HEK293 (cell line): ENCODE measurements at regions not wholly inside any gene's neighbourhood (a gene's known extent, or its start where the extent isn't known, plus 50 kb on each side); places are given as distances from the start of the nearest gene placed in this dataset.

Experiments
- CTCF ChIA-PET: fragments of 350-600 bp; formaldehyde crosslinking; extraction: SDS; loops from one replicate; lab custom pipeline; 2021; ENCODE audit warnings: antibody characterized with exemption; lab: Yijun Ruan, JAX
- POLR2A ChIA-PET: fragments of 300-600 bp; formaldehyde crosslinking; extraction: SDS; loops from one replicate; lab custom pipeline; 2020; ENCODE audit warnings: antibody characterized with exemption, inconsistent platforms; lab: Yijun Ruan, JAX
- H3K27ac ChIP-seq: fragments of 200-500 bp; sonication (Bioruptor generic); 2 replicates; pipeline ENCODE4 v1.5.1; 2014; ENCODE audit warnings: low read depth, low read length, control low read depth, inconsistent platforms; ENCODE audit errors: extremely low read depth
- H3K36me3 ChIP-seq, 2 experiments: fragments of 200-500 bp in 1 of 2; sonication (Bioruptor generic) in 1 of 2; 1 replicate in 1 of 2; 2 replicates in 1 of 2; pipeline ENCODE4 v1.5.1; 2014 to 2017; ENCODE audit warnings: inconsistent platforms in 2 of 2, low read length in 2 of 2; ENCODE audit not compliant: control insufficient read depth in 2 of 2, insufficient read depth in 1 of 2
- H3K4me1 ChIP-seq: fragments of 200-500 bp; sonication (Bioruptor generic); 2 replicates; pipeline ENCODE4 v1.5.1; 2014; ENCODE audit warnings: mild to moderate bottlenecking, low read length, inconsistent platforms; ENCODE audit not compliant: control insufficient read depth, insufficient read depth
- H3K4me3 ChIP-seq: 2 replicates; pipeline ENCODE4 v1.5.1; 2011; ENCODE audit warnings: low read depth, mild to moderate bottlenecking, control low read depth, low read length, moderate library complexity
- H3K9me3 ChIP-seq: fragments of 200-500 bp; sonication (Bioruptor generic); 2 replicates; pipeline ENCODE4 v1.5.1; 2014; ENCODE audit warnings: low read depth, low read length, inconsistent platforms; ENCODE audit not compliant: control insufficient read depth, insufficient read depth
- BCL11A ChIP-seq: fragments of 450-650 bp; formaldehyde crosslinking; IDR thresholded peaks from 2 replicates; pipeline ENCODE4 v1.5.1; 2016; ENCODE audit warnings: low read depth, missing biosample characterization, missing genetic modification characterization
- KLF10 ChIP-seq: fragments of 450-650 bp; IDR thresholded peaks from 2 replicates; pipeline ENCODE4 v1.5.1; 2018; ENCODE audit warnings: missing biosample characterization, mild to moderate bottlenecking, missing genetic modification characterization
- MYNN ChIP-seq: fragments of 450-650 bp; formaldehyde crosslinking; IDR thresholded peaks from 2 replicates; pipeline ENCODE4 v1.5.1; 2016; ENCODE audit warnings: missing biosample characterization, missing genetic modification characterization, borderline replicate concordance
- OSR2 ChIP-seq: fragments of 450-650 bp; formaldehyde crosslinking; IDR thresholded peaks from 2 replicates; pipeline ENCODE4 v1.5.1; 2016; ENCODE audit warnings: missing biosample characterization, missing genetic modification characterization
- SP7 ChIP-seq: fragments of 450-650 bp; formaldehyde crosslinking; IDR thresholded peaks from 2 replicates; pipeline ENCODE4 v1.5.1; 2016; ENCODE audit warnings: missing biosample characterization, missing genetic modification characterization
- TCF7L2 ChIP-seq: IDR thresholded peaks from 2 replicates; pipeline ENCODE4 v1.6.1; 2011; ENCODE audit warnings: low read depth, mild to moderate bottlenecking, inconsistent platforms, low read length, moderate library complexity, borderline replicate concordance
- YY1 ChIP-seq: fragments of 450-650 bp; formaldehyde crosslinking; IDR thresholded peaks from 2 replicates; pipeline ENCODE4 v1.5.1; 2018; ENCODE audit warnings: missing biosample characterization, missing genetic modification characterization
- ZBTB10 ChIP-seq: fragments of 450-650 bp; formaldehyde crosslinking; IDR thresholded peaks from 2 replicates; pipeline ENCODE4 v1.5.1; 2016; ENCODE audit warnings: missing biosample characterization, missing genetic modification characterization
- ZBTB7A ChIP-seq: fragments of 450-650 bp; formaldehyde crosslinking; IDR thresholded peaks from 2 replicates; pipeline ENCODE4 v1.5.1; 2016; ENCODE audit warnings: low read depth, missing biosample characterization, missing genetic modification characterization
- ZNF10 ChIP-seq: fragments of 450-650 bp; formaldehyde crosslinking; IDR thresholded peaks from 2 replicates; pipeline ENCODE4 v1.5.1; 2017; ENCODE audit warnings: missing biosample characterization, missing genetic modification characterization
- ZNF114 ChIP-seq: fragments of 450-650 bp; formaldehyde crosslinking; IDR thresholded peaks from 2 replicates; pipeline ENCODE4 v1.5.0; 2017; ENCODE audit warnings: missing biosample characterization, missing genetic modification characterization
- ZNF148 ChIP-seq: fragments of 450-650 bp; formaldehyde crosslinking; IDR thresholded peaks from 2 replicates; pipeline ENCODE4 v1.5.0; 2017; ENCODE audit warnings: missing biosample characterization, missing genetic modification characterization, borderline replicate concordance
- ZNF248 ChIP-seq: fragments of 450-650 bp; formaldehyde crosslinking; IDR thresholded peaks from 2 replicates; pipeline ENCODE4 v1.5.1; 2017; ENCODE audit warnings: missing biosample characterization, missing genetic modification characterization
- ZNF311 ChIP-seq: fragments of 450-650 bp; formaldehyde crosslinking; IDR thresholded peaks from 2 replicates; pipeline ENCODE4 v1.5.1; 2017; ENCODE audit warnings: missing biosample characterization, missing genetic modification characterization, borderline replicate concordance
- ZNF433 ChIP-seq: fragments of 450-650 bp; formaldehyde crosslinking; IDR thresholded peaks from 2 replicates; pipeline ENCODE4 v1.5.1; 2016; ENCODE audit warnings: missing biosample characterization, missing genetic modification characterization, low read depth
- ZNF449 ChIP-seq: fragments of 450-650 bp; formaldehyde crosslinking; IDR thresholded peaks from 2 replicates; pipeline ENCODE4 v1.5.1; 2017; ENCODE audit warnings: missing biosample characterization, mild to moderate bottlenecking, missing genetic modification characterization, moderate library complexity
- ZNF585B ChIP-seq: fragments of 450-650 bp; formaldehyde crosslinking; IDR thresholded peaks from 2 replicates; pipeline ENCODE4 v1.5.1; 2016; ENCODE audit warnings: missing biosample characterization, missing genetic modification characterization
- ZNF707 ChIP-seq: fragments of 450-650 bp; formaldehyde crosslinking; IDR thresholded peaks from 2 replicates; pipeline ENCODE4 v1.5.1; 2016; ENCODE audit warnings: missing biosample characterization, missing genetic modification characterization
- ZNF785 ChIP-seq: fragments of 450-650 bp; formaldehyde crosslinking; IDR thresholded peaks from 2 replicates; pipeline ENCODE4 v1.5.1; 2016; ENCODE audit warnings: missing biosample characterization, missing genetic modification characterization
- TF ChIP-seq, protein P1 (sequence below): fragments of 450-650 bp; formaldehyde crosslinking; IDR thresholded peaks from 2 replicates; pipeline ENCODE4 v1.5.1; 2016; ENCODE audit warnings: missing biosample characterization, missing genetic modification characterization
- TF ChIP-seq, protein P2 (sequence below): fragments of 450-650 bp; formaldehyde crosslinking; IDR thresholded peaks from 2 replicates; pipeline ENCODE4 v1.5.1; 2017; ENCODE audit warnings: missing biosample characterization, missing genetic modification characterization

GRCh38 chr16:86202267-86202666, 303.3 kb downstream of the IRF8 start (continued):
- no peak for TF ChIP-seq ZBTB10 (tag by site-specific recombination)
- TF ChIP-seq ZBTB7A (tag by site-specific recombination): no peak

DNA sequence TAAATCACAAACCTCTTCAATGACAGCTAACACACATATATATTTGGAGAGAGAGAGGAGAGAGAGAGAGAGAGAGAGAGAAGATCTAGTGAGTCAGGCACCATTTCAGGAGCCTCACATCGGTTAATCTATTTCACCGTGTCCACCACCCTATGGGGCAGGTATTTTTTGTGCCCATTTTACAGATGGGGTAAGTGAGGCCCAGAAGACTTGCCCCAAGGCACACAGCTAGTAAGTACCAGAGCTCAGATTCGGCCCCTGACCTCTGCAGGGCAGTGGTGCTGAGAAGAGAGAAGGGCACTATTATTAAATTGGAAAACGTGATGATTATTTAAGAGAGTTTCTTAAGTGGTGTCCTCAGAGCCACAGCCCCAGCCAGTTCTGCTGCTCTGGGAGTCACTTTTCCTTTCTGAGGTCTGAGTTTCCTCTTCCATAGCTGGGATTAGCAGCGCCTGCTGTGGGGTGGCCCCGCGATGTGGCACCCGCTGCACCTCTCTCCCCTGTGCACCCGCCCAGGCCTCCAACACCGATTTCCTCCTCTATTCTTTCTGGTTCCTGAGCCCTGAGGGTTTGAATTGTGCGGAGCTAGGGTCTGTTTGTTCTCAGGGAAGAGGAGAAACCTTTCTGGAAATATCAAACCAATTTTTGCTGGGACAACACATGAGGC, 303.9 kb downstream of the IRF8 start:
- H3K4me3 ChIP-seq: no peak overlapping the region
- TF ChIP-seq SP7 (tag by site-specific recombination): no peak
- no peak for TF ChIP-seq ZNF785 (tag by site-specific recombination)
- no peak for TF ChIP-seq TCF7L2
- no peak for TF ChIP-seq ZNF433 (tag by site-specific recombination)
- TF ChIP-seq, protein P1, sequence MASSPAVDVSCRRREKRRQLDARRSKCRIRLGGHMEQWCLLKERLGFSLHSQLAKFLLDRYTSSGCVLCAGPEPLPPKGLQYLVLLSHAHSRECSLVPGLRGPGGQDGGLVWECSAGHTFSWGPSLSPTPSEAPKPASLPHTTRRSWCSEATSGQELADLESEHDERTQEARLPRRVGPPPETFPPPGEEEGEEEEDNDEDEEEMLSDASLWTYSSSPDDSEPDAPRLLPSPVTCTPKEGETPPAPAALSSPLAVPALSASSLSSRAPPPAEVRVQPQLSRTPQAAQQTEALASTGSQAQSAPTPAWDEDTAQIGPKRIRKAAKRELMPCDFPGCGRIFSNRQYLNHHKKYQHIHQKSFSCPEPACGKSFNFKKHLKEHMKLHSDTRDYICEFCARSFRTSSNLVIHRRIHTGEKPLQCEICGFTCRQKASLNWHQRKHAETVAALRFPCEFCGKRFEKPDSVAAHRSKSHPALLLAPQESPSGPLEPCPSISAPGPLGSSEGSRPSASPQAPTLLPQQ (tag by site-specific recombination): no peak
- TF ChIP-seq ZNF10: no peak
- no peak for TF ChIP-seq ZNF148 (tag by site-specific recombination)
- TF ChIP-seq ZNF248 (tag by site-specific recombination): no peak
- TF ChIP-seq, protein P2, sequence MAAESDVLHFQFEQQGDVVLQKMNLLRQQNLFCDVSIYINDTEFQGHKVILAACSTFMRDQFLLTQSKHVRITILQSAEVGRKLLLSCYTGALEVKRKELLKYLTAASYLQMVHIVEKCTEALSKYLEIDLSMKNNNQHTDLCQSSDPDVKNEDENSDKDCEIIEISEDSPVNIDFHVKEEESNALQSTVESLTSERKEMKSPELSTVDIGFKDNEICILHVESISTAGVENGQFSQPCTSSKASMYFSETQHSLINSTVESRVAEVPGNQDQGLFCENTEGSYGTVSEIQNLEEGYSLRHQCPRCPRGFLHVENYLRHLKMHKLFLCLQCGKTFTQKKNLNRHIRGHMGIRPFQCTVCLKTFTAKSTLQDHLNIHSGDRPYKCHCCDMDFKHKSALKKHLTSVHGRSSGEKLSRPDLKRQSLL (tag by site-specific recombination): no peak
- TF ChIP-seq MYNN (tag by site-specific recombination): no peak
- no peak for TF ChIP-seq ZNF585B (tag by site-specific recombination)
- TF ChIP-seq BCL11A: no peak
- no peak for TF ChIP-seq OSR2
- TF ChIP-seq KLF10 (tag by site-specific recombination): no peak
- TF ChIP-seq ZNF114: no peak
- TF ChIP-seq ZNF449: no peak
- TF ChIP-seq ZNF311 (tag by site-specific recombination): no peak
- no peak for TF ChIP-seq YY1
- TF ChIP-seq ZNF707 (tag by site-specific recombination): no peak
- H3K36me3 ChIP-seq: no peaks in the 10 kb centered on the region
- no peaks in the 10 kb centered on the region for H3K9me3 ChIP-seq
- no peak overlapping the region for H3K27ac ChIP-seq
- ChIA-PET POLR2A (no interaction called here), CTCF (interaction anchor here (0.5 to 0.7 kb wide), 2 partner anchors 44 to 712 kb away, joined by 3 read pairs; no protein-coding TSS in a partner anchor)
- H3K4me1 ChIP-seq: no peaks in the 10 kb centered on the region; the same call in 1 of the 2 replicates
